ENCODE measurements at regions not wholly inside any gene's neighbourhood (a gene's known extent, or its start where the extent isn't known, plus 50 kb on each side); places are given as distances from the start of the nearest gene placed in this dataset.

- H3K27ac ChIP-seq, result no peak overlapping the region
- H3K4me3 ChIP-seq, result no peak overlapping the region
Measured at GRCh38 chr20:22446613-22447446, 137.5 kb downstream of the FOXA2 start.

GRCh38 chr20:22442318-22442717, 142.1 kb downstream of the FOXA2 start:
- Histone ChIP-seq H3K4me3 (no peak overlapping the region), H3K27ac (no peak overlapping the region)

GRCh38 chr20:22438926-22439325, 145.4 kb downstream of the FOXA2 start:
- Histone ChIP-seq H3K4me3 (no peak overlapping the region), H3K27ac (no peak overlapping the region)

GRCh38 chr20:22438346-22438745, 146.0 kb downstream of the FOXA2 start:
- no peak overlapping the region for H3K4me3 ChIP-seq
- H3K27ac ChIP-seq, result no peak overlapping the region

GRCh38 chr20:22437354-22437753, 147.0 kb downstream of the FOXA2 start:
- no peak overlapping the region for H3K4me3 ChIP-seq

GRCh38 chr20:22431419-22431818, 153.0 kb downstream of the FOXA2 start:
- no peak overlapping the region for H3K27ac ChIP-seq
- H3K4me3 ChIP-seq, result no peak overlapping the region

More at GRCh38 chr20:22437354-22437753, 147.0 kb downstream of the FOXA2 start:
- H3K27ac ChIP-seq, result no peak overlapping the region

GRCh38 chr20:22430746-22431168, 153.6 kb downstream of the FOXA2 start:
- Histone ChIP-seq H3K4me3 (no peak overlapping the region), H3K27ac (no peak overlapping the region)

- no peak overlapping the region for H3K4me3 ChIP-seq
- no peak overlapping the region for H3K27ac ChIP-seq
Measured at GRCh38 chr20:22430154-22430745, 154.1 kb downstream of the FOXA2 start.

GRCh38 chr20:22429175-22430153, 154.9 kb downstream of the FOXA2 start:
- no peak overlapping the region for H3K4me3 ChIP-seq
- H3K27ac ChIP-seq, result no peak overlapping the region

GRCh38 chr20:22428051-22428450, 156.3 kb downstream of the FOXA2 start:
- H3K27ac ChIP-seq, result no peak overlapping the region

GRCh38 chr20:22426772-22427171, 157.6 kb downstream of the FOXA2 start:
- Histone ChIP-seq H3K27ac (no peak overlapping the region), H3K4me3 (no peak overlapping the region)

More at GRCh38 chr20:22428051-22428450, 156.3 kb downstream of the FOXA2 start:
- no peak overlapping the region for H3K4me3 ChIP-seq

GRCh38 chr20:22425344-22426295, 158.8 kb downstream of the FOXA2 start:
- Histone ChIP-seq H3K4me3 (no peak overlapping the region), H3K27ac (no peak overlapping the region)

- Histone ChIP-seq H3K27ac (no peak overlapping the region), H3K4me3 (no peak overlapping the region)
Measured at GRCh38 chr20:22423190-22423832, 161.1 kb downstream of the FOXA2 start.

GRCh38 chr20:22420116-22420598, 164.2 kb downstream of the FOXA2 start:
- H3K27ac ChIP-seq, result no peak overlapping the region
- no peak overlapping the region for H3K4me3 ChIP-seq

- Histone ChIP-seq H3K4me3 (no peak overlapping the region), H3K27ac (no peak overlapping the region)
Measured at GRCh38 chr20:22418738-22419137, 165.6 kb downstream of the FOXA2 start.

- Histone ChIP-seq H3K4me3 (no peak overlapping the region), H3K27ac (no peak overlapping the region)
Measured at GRCh38 chr20:22414305-22414742, 170.0 kb downstream of the FOXA2 start.

- Histone ChIP-seq H3K27ac (no peak overlapping the region), H3K4me3 (no peak overlapping the region)
Measured at GRCh38 chr20:22412977-22413868, 171.1 kb downstream of the FOXA2 start.

Measured in skin epidermis (tissue), 12 donors.